Superior temporal gyrus (tissue), 1 donor: ENCODE measurements at regions not wholly inside any gene's neighbourhood (a gene's known extent, or its start where the extent isn't known, plus 50 kb on each side); places are given as distances from the start of the nearest gene placed in this dataset.
"Not testable (repeated sequence)": the region's sequence is repeated elsewhere in the genome, so short reads cannot be mapped to it uniquely, and the experiment has no call there.

Experiments
- DNase-seq: peaks from one replicate; pipeline ENCODE4 v3.0.0-alpha.2; 2016; ENCODE audit errors: extremely low spot score

DNA sequence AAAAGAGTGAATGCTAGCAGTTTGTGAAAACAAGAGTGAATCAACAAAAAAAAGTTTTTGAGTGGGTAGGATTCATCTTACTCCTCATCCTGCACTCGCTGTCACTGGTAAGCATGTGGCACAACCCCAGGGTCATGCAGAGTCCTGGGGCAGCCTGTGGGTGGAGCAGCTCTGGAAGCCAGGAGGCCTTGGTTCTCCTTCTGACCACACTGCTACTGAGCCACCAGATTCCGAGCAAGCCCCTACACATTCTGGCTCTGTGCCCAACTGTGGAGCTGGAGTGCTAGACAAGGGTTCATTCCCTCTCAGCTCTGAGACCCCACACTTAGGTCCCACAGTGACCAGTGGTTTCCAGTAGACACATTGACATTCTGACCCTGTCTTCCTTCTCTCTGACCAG is 670.6 kb downstream of the BCL11A start:
- DNase-seq = no peak

GRCh38 chr2:59882279-59882678 is 671.2 kb downstream of the BCL11A start:
- no peak for DNase-seq

- no peak for DNase-seq
These were observed 672.2 kb downstream of the BCL11A start for GRCh38 chr2:59881218-59881617.

GRCh38 chr2:59879700-59880131 is 673.7 kb downstream of the BCL11A start:
- no peak for DNase-seq

DNA sequence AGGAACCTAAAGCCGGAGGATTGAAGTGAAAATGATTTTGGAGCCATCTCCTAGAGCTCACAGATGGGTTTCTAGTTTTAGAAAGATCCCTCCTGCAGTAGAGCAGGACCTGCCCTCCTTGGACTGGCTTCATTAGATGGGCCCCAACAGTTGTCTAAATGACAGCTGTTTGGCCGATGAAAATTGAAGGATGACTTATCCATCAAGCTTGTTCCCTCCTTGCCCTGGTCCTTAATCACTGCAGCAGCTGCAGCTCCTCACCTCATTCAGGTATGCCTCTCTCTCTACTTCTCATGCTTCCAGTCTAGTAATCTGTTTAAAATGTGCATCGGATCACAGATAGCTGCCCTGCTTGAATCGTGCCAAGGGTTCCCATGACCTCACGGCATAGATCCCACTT is 677.6 kb downstream of the BCL11A start:
- no peak for DNase-seq

DNA sequence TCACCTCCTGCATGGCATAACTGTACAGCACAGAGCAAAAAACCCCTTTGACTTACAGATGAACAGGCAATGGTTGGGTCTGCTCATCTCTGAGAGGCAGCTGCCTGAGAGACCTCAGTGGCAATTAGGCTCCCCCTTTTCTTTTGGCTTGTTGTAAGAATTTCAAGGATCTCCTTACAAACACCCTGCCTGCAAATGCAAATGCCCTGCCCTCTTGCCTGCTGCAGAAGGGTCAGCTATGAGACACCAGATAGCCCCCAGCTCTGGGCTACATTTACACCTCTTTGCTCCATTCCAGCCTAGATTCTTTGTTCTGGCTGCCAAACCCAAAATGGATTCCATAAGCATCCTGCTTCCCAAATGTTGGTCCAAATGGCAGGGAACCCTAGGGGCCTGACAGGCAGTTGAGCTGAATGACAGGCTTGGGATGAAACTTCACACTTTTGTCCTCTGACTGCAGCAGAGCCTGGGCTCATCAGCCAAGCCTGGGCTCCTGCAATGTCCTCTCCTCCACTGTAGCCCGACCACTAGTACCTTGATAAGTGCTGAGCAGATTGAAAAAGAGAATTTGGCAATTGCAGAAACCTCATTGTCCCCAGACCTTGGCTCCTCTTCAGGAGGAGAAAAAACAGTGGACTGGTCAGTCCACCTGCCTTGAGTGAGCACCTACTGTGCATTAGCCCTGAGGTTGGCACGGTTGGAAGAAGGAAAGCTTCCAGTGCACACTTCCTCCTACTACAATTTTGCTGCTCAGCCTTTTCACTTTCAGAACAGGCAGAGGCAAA is 678.3 kb downstream of the BCL11A start:
- DNase-seq = no peak

GRCh38 chr2:59874361-59874760 is 679.1 kb downstream of the BCL11A start:
- DNase-seq = no peak

DNA sequence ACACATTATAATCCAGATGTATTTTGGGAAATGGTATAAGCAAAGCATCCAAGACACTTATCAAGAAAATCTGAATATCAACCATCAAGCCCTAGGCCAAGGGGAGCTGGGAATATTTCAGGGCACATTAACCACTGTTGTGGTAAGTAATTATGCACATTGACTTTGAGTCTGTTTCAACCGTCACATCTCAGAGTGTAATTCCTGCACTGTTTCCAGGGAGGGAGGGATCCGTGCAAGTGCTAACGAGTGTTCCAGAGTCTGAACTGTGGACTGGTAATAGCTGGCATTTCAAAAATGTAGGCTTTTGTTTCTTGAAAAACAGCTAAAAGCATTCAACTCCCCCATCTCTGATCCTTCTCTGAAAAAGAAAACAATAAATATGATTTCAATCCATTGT is 681.6 kb downstream of the BCL11A start:
- no peak for DNase-seq

DNA sequence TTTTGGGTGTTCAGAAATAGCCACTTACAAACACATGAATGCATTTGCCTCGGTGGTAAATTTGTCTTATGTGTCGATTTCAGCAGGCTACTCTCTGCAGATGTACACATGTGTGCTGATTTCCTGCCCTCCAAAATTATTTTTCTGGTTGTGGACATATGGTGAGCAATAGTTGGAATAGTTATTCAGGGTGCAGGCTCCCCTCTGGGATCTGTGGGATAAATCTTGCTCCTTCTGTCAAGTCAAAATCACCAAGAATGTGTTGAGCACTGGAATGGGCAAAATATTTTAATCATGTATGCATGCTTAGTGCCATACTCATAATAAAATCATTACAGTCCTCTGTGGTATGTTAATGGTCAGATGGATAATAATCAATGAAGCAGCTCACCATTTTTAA is 684.5 kb downstream of the BCL11A start:
- no peak for DNase-seq

DNA sequence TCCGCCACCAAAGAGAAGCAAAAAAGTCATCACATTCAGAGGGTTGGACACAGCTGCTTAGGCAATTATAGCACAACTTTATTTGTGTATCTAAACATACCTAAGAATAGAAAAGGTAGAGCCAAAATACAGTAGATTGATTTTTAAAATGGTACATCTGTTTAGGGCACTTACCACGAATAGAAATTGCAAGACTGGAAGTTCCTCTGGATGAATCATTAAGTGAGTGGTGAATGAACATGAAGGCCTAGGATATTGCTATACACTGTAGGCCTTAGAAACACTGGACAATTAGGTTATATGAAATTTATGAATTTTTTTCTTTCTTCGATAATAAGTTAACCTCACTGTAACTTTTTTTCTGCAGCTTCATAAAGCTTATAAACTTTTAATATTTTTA is 687.0 kb downstream of the BCL11A start:
- DNase-seq = no peak

DNA sequence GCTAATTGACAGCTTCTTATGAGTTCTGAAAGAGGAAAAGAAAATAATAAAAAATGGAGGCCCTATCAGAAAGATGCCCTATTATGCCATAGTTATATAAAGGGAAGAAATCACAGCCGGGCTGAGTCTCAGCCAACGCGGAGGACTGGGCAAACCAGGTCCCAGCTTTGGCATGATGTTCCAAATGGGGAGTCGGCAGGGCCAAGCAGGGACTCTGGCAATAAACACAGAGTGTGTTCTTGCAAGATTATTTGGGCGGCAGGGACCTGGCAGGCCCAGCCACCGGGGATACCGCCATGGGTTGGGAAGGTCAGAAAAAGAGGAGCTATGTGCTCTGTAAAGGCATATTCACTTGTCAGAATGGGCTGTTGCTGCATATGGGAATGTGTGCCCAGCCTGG is 694.9 kb downstream of the BCL11A start:
- DNase-seq = no peak

GRCh38 chr2:59857109-59857508 is 696.3 kb downstream of the BCL11A start:
- no peak for DNase-seq

- no peak for DNase-seq
These were observed 697.1 kb downstream of the BCL11A start for GRCh38 chr2:59856391-59856790.

GRCh38 chr2:59853032-59853431 is 700.4 kb downstream of the BCL11A start:
- DNase-seq = no peak

- no peak for DNase-seq
These were observed 701.5 kb downstream of the BCL11A start for GRCh38 chr2:59851836-59852475.

GRCh38 chr2:59850554-59850953 is 702.9 kb downstream of the BCL11A start:
- DNase-seq = no peak

DNA sequence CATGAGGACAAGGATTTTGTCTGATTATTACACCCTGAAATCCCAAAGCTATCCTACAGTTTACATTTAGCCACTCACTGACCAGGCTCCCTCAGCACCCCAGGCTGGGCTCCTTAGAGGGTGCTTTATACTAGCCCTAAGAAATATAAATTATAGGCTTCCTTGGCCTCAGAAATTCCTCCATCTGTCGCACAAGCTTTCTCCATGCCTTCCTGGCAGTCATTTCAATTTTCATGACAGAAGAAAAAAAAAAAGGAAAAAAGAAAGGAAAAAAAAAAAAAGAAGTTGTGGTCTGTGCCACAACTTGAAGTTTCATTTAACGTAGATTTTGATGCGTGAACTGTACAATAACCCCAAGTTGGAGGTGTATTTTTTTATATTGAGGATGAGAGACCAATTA is 719.5 kb downstream of the BCL11A start:
- DNase-seq = no peak

- no peak for DNase-seq
These were observed 722.9 kb downstream of the BCL11A start for GRCh38 chr2:59830601-59831000.

GRCh38 chr2:59827677-59828076 is 725.8 kb downstream of the BCL11A start:
- DNase-seq = no peak

DNA sequence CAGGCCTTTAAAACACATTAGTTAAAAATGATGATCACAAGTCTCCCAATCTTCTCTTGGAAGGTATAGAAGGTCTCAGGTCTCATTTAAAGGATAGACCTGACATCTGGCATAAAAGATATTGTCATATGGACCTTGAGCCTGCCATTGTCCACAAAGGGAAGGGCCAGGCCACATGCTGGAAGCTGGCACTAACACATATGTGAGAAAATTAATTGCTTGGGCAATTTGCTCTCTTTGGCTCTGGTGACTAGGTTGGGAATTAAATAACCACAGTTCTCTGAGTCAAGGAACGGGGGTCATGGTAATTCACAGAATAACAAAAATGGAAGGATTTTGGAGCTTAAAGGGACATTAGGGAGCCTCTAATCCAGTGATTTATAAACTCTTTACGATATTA is 727.3 kb downstream of the BCL11A start:
- no peak for DNase-seq

DNA sequence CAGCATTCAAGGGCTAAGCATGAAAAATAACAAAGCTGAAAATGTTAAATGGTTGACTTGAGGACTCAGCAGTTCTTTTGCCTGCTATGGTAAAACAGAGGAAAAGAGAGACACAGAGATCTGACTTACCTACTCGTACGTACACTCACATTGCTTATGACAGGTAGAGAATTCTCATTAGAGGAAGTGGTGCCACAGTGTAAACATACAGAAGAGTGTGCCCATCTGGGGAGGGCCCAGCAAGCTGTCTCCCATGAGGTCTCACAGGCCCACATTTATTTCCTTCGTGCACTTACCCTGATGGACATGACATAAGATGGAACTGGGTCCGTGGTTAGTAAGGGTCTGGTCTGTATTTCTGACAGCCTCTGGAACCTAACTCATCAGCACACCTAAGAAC is 729.1 kb downstream of the BCL11A start:
- no peak for DNase-seq

GRCh38 chr2:59816075-59816474 is 737.4 kb downstream of the BCL11A start:
- no peak for DNase-seq

GRCh38 chr2:59810283-59810682 is 743.2 kb downstream of the BCL11A start:
- not testable (repeated sequence) for DNase-seq

GRCh38 chr2:59806486-59806885 is 747.0 kb downstream of the BCL11A start:
- DNase-seq = no peak
